ENCODE measurements at regions not wholly inside any gene's neighbourhood (a gene's known extent, or its start where the extent isn't known, plus 50 kb on each side); places are given as distances from the start of the nearest gene placed in this dataset.

DNA sequence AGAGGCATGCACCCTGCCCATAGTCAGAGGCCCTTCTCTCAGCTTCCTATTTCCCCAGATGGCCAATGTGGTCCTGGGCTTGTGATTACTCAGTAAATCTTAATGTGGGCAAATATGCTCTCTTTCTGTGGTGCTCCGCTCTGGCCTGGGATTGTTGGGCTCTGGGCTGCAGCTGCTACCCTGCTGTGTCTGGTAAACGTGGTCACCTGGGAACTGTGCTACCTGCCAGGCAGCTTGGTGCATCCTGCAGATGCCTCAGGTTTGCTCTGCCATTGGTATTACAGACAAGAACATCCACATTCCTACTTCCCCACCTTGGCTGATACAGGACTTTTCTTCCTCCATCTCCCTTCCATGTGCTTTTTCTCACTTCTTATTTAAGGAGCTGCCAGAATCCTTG is 611.5 kb upstream of the IMPG1 start:
- no peak; the same call in 2 of the 3 replicates for ATAC-seq (ENCODE audit: low read depth)
- TF ChIP-seq, protein P1, sequence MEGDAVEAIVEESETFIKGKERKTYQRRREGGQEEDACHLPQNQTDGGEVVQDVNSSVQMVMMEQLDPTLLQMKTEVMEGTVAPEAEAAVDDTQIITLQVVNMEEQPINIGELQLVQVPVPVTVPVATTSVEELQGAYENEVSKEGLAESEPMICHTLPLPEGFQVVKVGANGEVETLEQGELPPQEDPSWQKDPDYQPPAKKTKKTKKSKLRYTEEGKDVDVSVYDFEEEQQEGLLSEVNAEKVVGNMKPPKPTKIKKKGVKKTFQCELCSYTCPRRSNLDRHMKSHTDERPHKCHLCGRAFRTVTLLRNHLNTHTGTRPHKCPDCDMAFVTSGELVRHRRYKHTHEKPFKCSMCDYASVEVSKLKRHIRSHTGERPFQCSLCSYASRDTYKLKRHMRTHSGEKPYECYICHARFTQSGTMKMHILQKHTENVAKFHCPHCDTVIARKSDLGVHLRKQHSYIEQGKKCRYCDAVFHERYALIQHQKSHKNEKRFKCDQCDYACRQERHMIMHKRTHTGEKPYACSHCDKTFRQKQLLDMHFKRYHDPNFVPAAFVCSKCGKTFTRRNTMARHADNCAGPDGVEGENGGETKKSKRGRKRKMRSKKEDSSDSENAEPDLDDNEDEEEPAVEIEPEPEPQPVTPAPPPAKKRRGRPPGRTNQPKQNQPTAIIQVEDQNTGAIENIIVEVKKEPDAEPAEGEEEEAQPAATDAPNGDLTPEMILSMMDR (IDR thresholded peaks at IDR 0.05; ENCODE audit: poor library complexity, severe bottlenecking) = no peak
- Histone ChIP-seq H3K27ac (ENCODE audit: poor library complexity, severe bottlenecking) (no peak overlapping the region), H3K4me1 (ENCODE audit: insufficient read depth, poor library complexity, severe bottlenecking) (no peaks in the 10 kb centered on the region), H3K27me3 (ENCODE audit: insufficient read depth, poor library complexity, severe bottlenecking) (no peaks in the 10 kb centered on the region), H3K4me3 (ENCODE audit: severe bottlenecking) (no peak overlapping the region), H3K9me3 (ENCODE audit: severe bottlenecking) (no peaks in the 10 kb centered on the region), H3K36me3 (ENCODE audit: low read depth) (no peaks in the 10 kb centered on the region)
- no peak for DNase-seq (ENCODE audit: low spot score)

DNA sequence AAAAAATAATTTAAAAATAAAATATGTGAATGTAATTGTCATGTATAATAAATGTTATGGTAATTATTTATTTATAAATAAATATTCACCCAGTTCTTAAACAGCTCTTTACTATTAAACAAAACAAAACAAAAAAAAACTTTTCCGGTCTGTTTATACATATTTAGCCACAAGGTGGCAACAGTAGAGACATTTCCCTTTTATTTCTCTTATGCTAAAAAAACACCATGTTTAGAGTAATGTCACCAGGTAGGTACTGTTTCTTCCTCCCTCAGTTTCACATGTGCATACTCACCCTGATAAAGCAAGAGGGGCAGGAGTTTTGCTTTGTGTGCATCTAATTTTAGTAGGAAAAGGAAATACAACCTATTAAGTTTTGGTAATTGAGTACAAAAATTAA is 610.4 kb upstream of the IMPG1 start:
- DNase-seq (ENCODE audit: low spot score) = no peak
- Histone ChIP-seq H3K27me3 (ENCODE audit: insufficient read depth, poor library complexity, severe bottlenecking) (no peaks in the 10 kb centered on the region), H3K4me1 (ENCODE audit: insufficient read depth, poor library complexity, severe bottlenecking) (no peaks in the 10 kb centered on the region), H3K36me3 (ENCODE audit: low read depth) (no peaks in the 10 kb centered on the region), H3K27ac (ENCODE audit: poor library complexity, severe bottlenecking) (no peak overlapping the region), H3K9me3 (ENCODE audit: severe bottlenecking) (no peaks in the 10 kb centered on the region), H3K4me3 (ENCODE audit: severe bottlenecking) (no peak overlapping the region)
- ATAC-seq (ENCODE audit: low read depth) = no peak
- TF ChIP-seq, protein P1 (IDR thresholded peaks at IDR 0.05; ENCODE audit: poor library complexity, severe bottlenecking) = peak; percentile 71

DNA sequence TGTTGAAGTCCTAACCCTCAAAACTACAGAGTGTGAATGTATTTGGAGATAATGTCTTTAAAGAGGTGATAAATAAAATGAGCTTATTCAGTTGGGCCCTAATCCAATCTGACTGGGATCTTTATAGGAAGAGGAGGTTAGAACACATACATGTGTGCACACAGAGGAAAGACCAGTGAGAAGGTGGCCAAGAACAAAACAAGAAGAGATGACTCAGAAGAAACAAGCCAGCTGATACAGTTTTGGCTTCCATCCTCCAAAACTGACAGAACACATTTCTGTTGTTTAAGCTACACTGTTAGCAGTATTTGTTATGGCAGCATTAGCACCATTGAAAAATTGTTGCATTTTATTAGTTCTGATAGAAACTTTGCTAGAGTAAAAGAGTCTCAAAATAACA is 609.3 kb upstream of the IMPG1 start:
- TF ChIP-seq, protein P1 (IDR thresholded peaks at IDR 0.05; ENCODE audit: poor library complexity, severe bottlenecking) = no peak

DNA sequence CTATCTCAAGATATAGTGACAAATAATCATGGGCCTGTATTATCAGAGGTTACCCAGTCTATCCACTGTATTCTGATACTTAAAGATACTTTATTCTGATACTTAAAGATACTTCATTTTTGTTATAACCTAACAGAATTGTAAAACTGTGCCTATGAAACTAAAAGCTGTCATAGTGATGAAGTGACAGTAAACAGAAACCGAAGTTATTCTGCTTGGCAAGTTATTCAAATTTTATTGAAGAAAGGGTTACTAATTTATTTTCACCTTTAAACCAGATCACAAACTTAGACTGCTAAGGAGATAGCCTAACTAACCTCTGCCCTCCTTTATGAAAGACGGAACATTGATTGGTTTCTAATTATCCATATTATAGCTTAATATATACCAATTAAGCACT is 604.6 kb upstream of the IMPG1 start:
- H3K36me3 ChIP-seq (ENCODE audit: low read depth) = no peaks in the 10 kb centered on the region
- H3K4me1 ChIP-seq (ENCODE audit: insufficient read depth, poor library complexity, severe bottlenecking) = no peaks in the 10 kb centered on the region
- H3K4me3 ChIP-seq (ENCODE audit: severe bottlenecking) = no peak overlapping the region
- H3K27ac ChIP-seq (ENCODE audit: poor library complexity, severe bottlenecking) = no peak overlapping the region
- no peaks in the 10 kb centered on the region for H3K27me3 ChIP-seq (ENCODE audit: insufficient read depth, poor library complexity, severe bottlenecking)
- DNase-seq (ENCODE audit: low spot score) (no peak), ATAC-seq (ENCODE audit: low read depth) (no peak)
- H3K9me3 ChIP-seq (ENCODE audit: severe bottlenecking) = no peaks in the 10 kb centered on the region
- TF ChIP-seq, protein P1 (IDR thresholded peaks at IDR 0.05; ENCODE audit: poor library complexity, severe bottlenecking) = no peak

More for the DNA sequence above, 609.3 kb upstream of the IMPG1 start:
- H3K4me1 ChIP-seq (ENCODE audit: insufficient read depth, poor library complexity, severe bottlenecking) = no peaks in the 10 kb centered on the region
- H3K27me3 ChIP-seq (ENCODE audit: insufficient read depth, poor library complexity, severe bottlenecking) = no peaks in the 10 kb centered on the region
- H3K27ac ChIP-seq (ENCODE audit: poor library complexity, severe bottlenecking) = no peak overlapping the region
- no peaks in the 10 kb centered on the region for H3K9me3 ChIP-seq (ENCODE audit: severe bottlenecking)
- H3K4me3 ChIP-seq (ENCODE audit: severe bottlenecking) = no peak overlapping the region
- DNase-seq (ENCODE audit: low spot score) (no peak), ATAC-seq (ENCODE audit: low read depth) (no peak)
- no peaks in the 10 kb centered on the region for H3K36me3 ChIP-seq (ENCODE audit: low read depth)

DNA sequence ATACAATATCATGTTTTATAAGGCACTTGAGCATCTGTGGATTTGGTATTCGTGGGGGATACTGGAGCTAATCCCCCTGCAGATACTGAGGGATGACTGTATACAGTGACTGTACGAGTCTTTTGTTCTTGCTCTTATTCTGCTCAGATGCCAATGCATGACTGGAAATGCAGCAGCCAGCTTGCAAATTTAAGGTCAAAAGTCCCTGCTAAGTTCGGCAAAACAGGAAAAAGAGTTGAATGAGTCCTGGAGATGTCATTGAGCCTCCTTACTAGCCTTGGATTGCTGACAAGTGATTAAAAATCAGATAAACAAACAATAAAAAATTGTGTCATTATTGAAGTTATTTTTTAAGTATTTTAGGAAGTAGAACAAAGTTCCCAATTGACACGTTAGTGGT is 599.3 kb upstream of the IMPG1 start:
- Histone ChIP-seq H3K4me1 (ENCODE audit: insufficient read depth, poor library complexity, severe bottlenecking) (no peaks in the 10 kb centered on the region), H3K4me3 (ENCODE audit: severe bottlenecking) (no peak overlapping the region), H3K36me3 (ENCODE audit: low read depth) (no peaks in the 10 kb centered on the region), H3K27ac (ENCODE audit: poor library complexity, severe bottlenecking) (no peak overlapping the region), H3K9me3 (ENCODE audit: severe bottlenecking) (no peaks in the 10 kb centered on the region), H3K27me3 (ENCODE audit: insufficient read depth, poor library complexity, severe bottlenecking) (no peaks in the 10 kb centered on the region)
- ATAC-seq (ENCODE audit: low read depth) (no peak), DNase-seq (ENCODE audit: low spot score) (no peak)
- TF ChIP-seq, protein P1 (IDR thresholded peaks at IDR 0.05; ENCODE audit: poor library complexity, severe bottlenecking) = no peak

Measured in RWPE2 (cell line).